ENCODE measurements at regions not wholly inside any gene's neighbourhood (a gene's known extent, or its start where the extent isn't known, plus 50 kb on each side); places are given as distances from the start of the nearest gene placed in this dataset.

GRCh38 chr1:201708691-201709090, 120.3 kb upstream of the IPO9 start:
- no peak overlapping the region for H3K4me2 ChIP-seq
- no peaks in the 10 kb centered on the region for H3K79me2 ChIP-seq (replicated peaks; ENCODE audit: insufficient read depth)
- no peak overlapping the region for H3K27ac ChIP-seq (ENCODE audit: low read depth)
- peaks cover 3% of the 10 kb centered on the region for H3K4me1 ChIP-seq (ENCODE audit: insufficient read depth)
- no peak overlapping the region for H2AFZ ChIP-seq
- peaks cover 27% of the 10 kb centered on the region; the same call in 2 of the 3 replicates for H3K4me1 Mint-ChIP-seq
- H3K27ac Mint-ChIP-seq: no peak overlapping the region
- peaks cover 9% of the 10 kb centered on the region; the same call in 2 of the 3 replicates for H3K36me3 Mint-ChIP-seq (ENCODE audit: low read depth)
- no peaks in the 10 kb centered on the region; the same call in 1 of the 2 replicates for H3F3A ChIP-seq (replicated peaks; ENCODE audit: low read depth)
- H3K4me3 Mint-ChIP-seq: no peak overlapping the region
- DNase-seq (ENCODE audit: low spot score): no peak
- H3K27me3 Mint-ChIP-seq (ENCODE audit: insufficient read depth, low read depth, poor library complexity): peaks cover 3% of the 10 kb centered on the region
- TF ChIP-seq ZNF114 (CRISPR knock-in tag; IDR thresholded peaks at IDR 0.05) (no peak), ETS1 (IDR thresholded peaks at IDR 0.05) (no peak), STAT1 (IDR thresholded peaks at IDR 0.05; ENCODE audit: unreplicated experiment) (no peak), POLR2AphosphoS5 (IDR thresholded peaks at IDR 0.05; ENCODE audit: low read depth) (no peak), CTCF (conservative IDR thresholded peaks at IDR 0.05; ENCODE audit: low read depth in 2 of 2) (no peak), ZNF331 (CRISPR knock-in tag; IDR thresholded peaks at IDR 0.05; ENCODE audit: low read depth) (no peak), JUNB (IDR thresholded peaks at IDR 0.05; ENCODE audit: unreplicated experiment) (no peak), EZH2 (IDR thresholded peaks at IDR 0.05; ENCODE audit: low read depth, unreplicated experiment) (no peak), CREB1 (CRISPR knock-in tag; IDR thresholded peaks at IDR 0.05; ENCODE audit: low read depth) (no peak), EZH2phosphoT487 (IDR thresholded peaks at IDR 0.05; ENCODE audit: unreplicated experiment) (no peak)
- TF ChIP-seq, protein P1, sequence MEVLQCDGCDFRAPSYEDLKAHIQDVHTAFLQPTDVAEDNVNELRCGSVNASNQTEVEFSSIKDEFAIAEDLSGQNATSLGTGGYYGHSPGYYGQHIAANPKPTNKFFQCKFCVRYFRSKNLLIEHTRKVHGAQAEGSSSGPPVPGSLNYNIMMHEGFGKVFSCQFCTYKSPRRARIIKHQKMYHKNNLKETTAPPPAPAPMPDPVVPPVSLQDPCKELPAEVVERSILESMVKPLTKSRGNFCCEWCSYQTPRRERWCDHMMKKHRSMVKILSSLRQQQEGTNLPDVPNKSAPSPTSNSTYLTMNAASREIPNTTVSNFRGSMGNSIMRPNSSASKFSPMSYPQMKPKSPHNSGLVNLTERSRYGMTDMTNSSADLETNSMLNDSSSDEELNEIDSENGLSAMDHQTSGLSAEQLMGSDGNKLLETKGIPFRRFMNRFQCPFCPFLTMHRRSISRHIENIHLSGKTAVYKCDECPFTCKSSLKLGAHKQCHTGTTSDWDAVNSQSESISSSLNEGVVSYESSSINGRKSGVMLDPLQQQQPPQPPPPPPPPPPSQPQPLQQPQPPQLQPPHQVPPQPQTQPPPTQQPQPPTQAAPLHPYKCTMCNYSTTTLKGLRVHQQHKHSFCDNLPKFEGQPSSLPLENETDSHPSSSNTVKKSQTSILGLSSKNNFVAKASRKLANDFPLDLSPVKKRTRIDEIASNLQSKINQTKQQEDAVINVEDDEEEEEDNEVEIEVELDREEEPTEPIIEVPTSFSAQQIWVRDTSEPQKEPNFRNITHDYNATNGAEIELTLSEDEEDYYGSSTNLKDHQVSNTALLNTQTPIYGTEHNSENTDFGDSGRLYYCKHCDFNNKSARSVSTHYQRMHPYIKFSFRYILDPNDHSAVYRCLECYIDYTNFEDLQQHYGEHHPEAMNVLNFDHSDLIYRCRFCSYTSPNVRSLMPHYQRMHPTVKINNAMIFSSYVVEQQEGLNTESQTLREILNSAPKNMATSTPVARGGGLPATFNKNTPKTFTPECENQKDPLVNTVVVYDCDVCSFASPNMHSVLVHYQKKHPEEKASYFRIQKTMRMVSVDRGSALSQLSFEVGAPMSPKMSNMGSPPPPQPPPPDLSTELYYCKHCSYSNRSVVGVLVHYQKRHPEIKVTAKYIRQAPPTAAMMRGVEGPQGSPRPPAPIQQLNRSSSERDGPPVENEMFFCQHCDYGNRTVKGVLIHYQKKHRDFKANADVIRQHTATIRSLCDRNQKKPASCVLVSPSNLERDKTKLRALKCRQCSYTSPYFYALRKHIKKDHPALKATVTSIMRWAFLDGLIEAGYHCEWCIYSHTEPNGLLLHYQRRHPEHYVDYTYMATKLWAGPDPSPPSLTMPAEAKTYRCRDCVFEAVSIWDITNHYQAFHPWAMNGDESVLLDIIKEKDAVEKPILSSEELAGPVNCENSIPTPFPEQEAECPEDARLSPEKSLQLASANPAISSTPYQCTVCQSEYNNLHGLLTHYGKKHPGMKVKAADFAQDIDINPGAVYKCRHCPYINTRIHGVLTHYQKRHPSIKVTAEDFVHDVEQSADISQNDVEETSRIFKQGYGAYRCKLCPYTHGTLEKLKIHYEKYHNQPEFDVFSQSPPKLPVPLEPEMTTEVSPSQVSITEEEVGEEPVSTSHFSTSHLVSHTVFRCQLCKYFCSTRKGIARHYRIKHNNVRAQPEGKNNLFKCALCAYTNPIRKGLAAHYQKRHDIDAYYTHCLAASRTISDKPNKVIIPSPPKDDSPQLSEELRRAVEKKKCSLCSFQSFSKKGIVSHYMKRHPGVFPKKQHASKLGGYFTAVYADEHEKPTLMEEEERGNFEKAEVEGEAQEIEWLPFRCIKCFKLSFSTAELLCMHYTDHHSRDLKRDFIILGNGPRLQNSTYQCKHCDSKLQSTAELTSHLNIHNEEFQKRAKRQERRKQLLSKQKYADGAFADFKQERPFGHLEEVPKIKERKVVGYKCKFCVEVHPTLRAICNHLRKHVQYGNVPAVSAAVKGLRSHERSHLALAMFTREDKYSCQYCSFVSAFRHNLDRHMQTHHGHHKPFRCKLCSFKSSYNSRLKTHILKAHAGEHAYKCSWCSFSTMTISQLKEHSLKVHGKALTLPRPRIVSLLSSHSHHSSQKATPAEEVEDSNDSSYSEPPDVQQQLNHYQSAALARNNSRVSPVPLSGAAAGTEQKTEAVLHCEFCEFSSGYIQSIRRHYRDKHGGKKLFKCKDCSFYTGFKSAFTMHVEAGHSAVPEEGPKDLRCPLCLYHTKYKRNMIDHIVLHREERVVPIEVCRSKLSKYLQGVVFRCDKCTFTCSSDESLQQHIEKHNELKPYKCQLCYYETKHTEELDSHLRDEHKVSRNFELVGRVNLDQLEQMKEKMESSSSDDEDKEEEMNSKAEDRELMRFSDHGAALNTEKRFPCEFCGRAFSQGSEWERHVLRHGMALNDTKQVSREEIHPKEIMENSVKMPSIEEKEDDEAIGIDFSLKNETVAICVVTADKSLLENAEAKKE (CRISPR knock-in tag; IDR thresholded peaks at IDR 0.05): no peak
- TF ChIP-seq, protein P2, sequence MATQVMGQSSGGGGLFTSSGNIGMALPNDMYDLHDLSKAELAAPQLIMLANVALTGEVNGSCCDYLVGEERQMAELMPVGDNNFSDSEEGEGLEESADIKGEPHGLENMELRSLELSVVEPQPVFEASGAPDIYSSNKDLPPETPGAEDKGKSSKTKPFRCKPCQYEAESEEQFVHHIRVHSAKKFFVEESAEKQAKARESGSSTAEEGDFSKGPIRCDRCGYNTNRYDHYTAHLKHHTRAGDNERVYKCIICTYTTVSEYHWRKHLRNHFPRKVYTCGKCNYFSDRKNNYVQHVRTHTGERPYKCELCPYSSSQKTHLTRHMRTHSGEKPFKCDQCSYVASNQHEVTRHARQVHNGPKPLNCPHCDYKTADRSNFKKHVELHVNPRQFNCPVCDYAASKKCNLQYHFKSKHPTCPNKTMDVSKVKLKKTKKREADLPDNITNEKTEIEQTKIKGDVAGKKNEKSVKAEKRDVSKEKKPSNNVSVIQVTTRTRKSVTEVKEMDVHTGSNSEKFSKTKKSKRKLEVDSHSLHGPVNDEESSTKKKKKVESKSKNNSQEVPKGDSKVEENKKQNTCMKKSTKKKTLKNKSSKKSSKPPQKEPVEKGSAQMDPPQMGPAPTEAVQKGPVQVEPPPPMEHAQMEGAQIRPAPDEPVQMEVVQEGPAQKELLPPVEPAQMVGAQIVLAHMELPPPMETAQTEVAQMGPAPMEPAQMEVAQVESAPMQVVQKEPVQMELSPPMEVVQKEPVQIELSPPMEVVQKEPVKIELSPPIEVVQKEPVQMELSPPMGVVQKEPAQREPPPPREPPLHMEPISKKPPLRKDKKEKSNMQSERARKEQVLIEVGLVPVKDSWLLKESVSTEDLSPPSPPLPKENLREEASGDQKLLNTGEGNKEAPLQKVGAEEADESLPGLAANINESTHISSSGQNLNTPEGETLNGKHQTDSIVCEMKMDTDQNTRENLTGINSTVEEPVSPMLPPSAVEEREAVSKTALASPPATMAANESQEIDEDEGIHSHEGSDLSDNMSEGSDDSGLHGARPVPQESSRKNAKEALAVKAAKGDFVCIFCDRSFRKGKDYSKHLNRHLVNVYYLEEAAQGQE (IDR thresholded peaks at IDR 0.05; ENCODE audit: unreplicated experiment): no peak
- no peaks in the 10 kb centered on the region for H3K9me3 Mint-ChIP-seq
- no peaks in the 10 kb centered on the region for H3K36me3 ChIP-seq (ENCODE audit: insufficient read depth)
- no peaks in the 10 kb centered on the region for H3K27me3 ChIP-seq (ENCODE audit: insufficient read depth)
- H3K9me2 ChIP-seq (ENCODE audit: insufficient read depth): no peaks in the 10 kb centered on the region
- H4K20me1 ChIP-seq (replicated peaks; ENCODE audit: insufficient read depth): 0 out of 2 replicates have a peak, but pooled peaks cover 4% of the 10 kb centered on the region
- H3K4me3 ChIP-seq: no peak overlapping the region
- no peak for ATAC-seq
